Loucy (cell line): ENCODE measurements at regions not wholly inside any gene's neighbourhood (a gene's known extent, or its start where the extent isn't known, plus 50 kb on each side); places are given as distances from the start of the nearest gene placed in this dataset.

ENCODE experiments used
- H2AFZ ChIP-seq: fragments of 200-600 bp; sonication (generic); 2 replicates; pipeline ENCODE4 v1.6.0; 2016; ENCODE audit warnings: antibody characterized with exemption, mild to moderate bottlenecking, low read length, moderate library complexity
- H3F3A ChIP-seq: fragments of 200-600 bp; 2 replicates; pipeline ENCODE4 v1.6.0; 2016; ENCODE audit warnings: antibody characterized with exemption, low read depth, mild to moderate bottlenecking
- H3K27me3 ChIP-seq: fragments of 200-600 bp; sonication (generic); 2 replicates; pipeline ENCODE4 v1.6.1; 2014; ENCODE audit warnings: low read length, mild to moderate bottlenecking; ENCODE audit not compliant: insufficient read depth, poor library complexity, severe bottlenecking
- H3K36me3 ChIP-seq: fragments of 200-600 bp; sonication (generic); 2 replicates; pipeline ENCODE4 v1.6.1; 2016; ENCODE audit warnings: low read length; ENCODE audit not compliant: insufficient read depth
- H3K4me1 ChIP-seq: fragments of 200-600 bp; sonication (generic); 2 replicates; pipeline ENCODE4 v1.5.1; 2014; ENCODE audit warnings: low read length, mild to moderate bottlenecking; ENCODE audit not compliant: insufficient read depth, poor library complexity, severe bottlenecking
- H3K4me2 ChIP-seq: fragments of 200-600 bp; sonication (generic); 2 replicates; pipeline ENCODE4 v1.6.0; 2014; ENCODE audit warnings: antibody characterized with exemption, low read length, low read depth, mild to moderate bottlenecking; ENCODE audit not compliant: poor library complexity, severe bottlenecking
- H3K4me3 ChIP-seq: fragments of 200-600 bp; sonication (generic); 2 replicates; pipeline ENCODE4 v1.5.1; 2014; ENCODE audit warnings: low read length, mild to moderate bottlenecking, mixed read lengths; ENCODE audit not compliant: poor library complexity, severe bottlenecking
- H3K79me2 ChIP-seq: fragments of 200-600 bp; sonication (generic); 2 replicates; pipeline ENCODE4 v1.6.1; 2014; ENCODE audit warnings: low read length; ENCODE audit not compliant: insufficient read depth
- H3K9ac ChIP-seq: fragments of 200-600 bp; sonication (generic); 2 replicates; pipeline ENCODE4 v1.6.0; 2014; ENCODE audit warnings: mild to moderate bottlenecking, low read depth, low read length, moderate library complexity; ENCODE audit not compliant: poor library complexity, severe bottlenecking
- H3K9me2 ChIP-seq: fragments of 200-600 bp; sonication (generic); replicated peaks from 2 replicates; pipeline ENCODE4 v1.6.1; 2016; ENCODE audit warnings: low read depth, low read length, mixed read lengths
- H3K9me3 ChIP-seq: fragments of 200-600 bp; sonication (generic); 2 replicates; pipeline ENCODE4 v1.6.1; 2014; ENCODE audit warnings: mild to moderate bottlenecking, antibody characterized with exemption, low read length, low read depth; ENCODE audit not compliant: insufficient read depth
- H4K20me1 ChIP-seq: fragments of 200-600 bp; sonication (generic); 2 replicates; pipeline ENCODE4 v1.6.0; 2014; ENCODE audit warnings: antibody characterized with exemption, low read length, mild to moderate bottlenecking; ENCODE audit not compliant: insufficient read depth, poor library complexity, severe bottlenecking
- EZH2phosphoT487 ChIP-seq: fragments of 200-600 bp; IDR thresholded peaks from 2 replicates; pipeline ENCODE4 v1.6.1; 2018; ENCODE audit warnings: antibody characterized with exemption, mild to moderate bottlenecking, moderate library complexity, borderline replicate concordance
- TF ChIP-seq, protein P1 (sequence below): fragments of 200-600 bp; sonication (generic); conservative IDR thresholded peaks from 2 replicates; pipeline ENCODE4 v1.5.1; 2014; ENCODE audit warnings: mild to moderate bottlenecking, antibody characterized with exemption, low read length

DNA sequence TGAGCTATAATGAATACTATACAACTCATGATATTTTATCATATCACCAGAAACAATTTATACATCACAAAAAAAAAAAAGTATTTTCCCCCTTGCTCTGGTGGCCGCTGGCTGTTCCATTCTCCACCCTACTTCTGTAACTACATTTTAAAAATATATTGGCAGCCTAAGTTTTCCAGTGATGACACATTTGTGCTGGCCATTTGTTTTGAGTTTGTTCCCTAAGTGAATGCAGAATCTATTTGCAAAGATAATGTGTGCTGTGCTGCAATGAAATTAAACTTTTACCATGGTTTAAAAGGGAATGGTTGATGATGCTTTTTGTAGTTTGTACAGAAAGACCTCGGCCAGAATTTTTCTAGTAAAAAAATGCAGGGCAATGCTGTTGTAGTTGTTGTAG is 1092.8 kb downstream of the TMTC2 start:
- TF ChIP-seq, protein P1, sequence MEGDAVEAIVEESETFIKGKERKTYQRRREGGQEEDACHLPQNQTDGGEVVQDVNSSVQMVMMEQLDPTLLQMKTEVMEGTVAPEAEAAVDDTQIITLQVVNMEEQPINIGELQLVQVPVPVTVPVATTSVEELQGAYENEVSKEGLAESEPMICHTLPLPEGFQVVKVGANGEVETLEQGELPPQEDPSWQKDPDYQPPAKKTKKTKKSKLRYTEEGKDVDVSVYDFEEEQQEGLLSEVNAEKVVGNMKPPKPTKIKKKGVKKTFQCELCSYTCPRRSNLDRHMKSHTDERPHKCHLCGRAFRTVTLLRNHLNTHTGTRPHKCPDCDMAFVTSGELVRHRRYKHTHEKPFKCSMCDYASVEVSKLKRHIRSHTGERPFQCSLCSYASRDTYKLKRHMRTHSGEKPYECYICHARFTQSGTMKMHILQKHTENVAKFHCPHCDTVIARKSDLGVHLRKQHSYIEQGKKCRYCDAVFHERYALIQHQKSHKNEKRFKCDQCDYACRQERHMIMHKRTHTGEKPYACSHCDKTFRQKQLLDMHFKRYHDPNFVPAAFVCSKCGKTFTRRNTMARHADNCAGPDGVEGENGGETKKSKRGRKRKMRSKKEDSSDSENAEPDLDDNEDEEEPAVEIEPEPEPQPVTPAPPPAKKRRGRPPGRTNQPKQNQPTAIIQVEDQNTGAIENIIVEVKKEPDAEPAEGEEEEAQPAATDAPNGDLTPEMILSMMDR = no peak
- no peak for TF ChIP-seq EZH2phosphoT487

DNA sequence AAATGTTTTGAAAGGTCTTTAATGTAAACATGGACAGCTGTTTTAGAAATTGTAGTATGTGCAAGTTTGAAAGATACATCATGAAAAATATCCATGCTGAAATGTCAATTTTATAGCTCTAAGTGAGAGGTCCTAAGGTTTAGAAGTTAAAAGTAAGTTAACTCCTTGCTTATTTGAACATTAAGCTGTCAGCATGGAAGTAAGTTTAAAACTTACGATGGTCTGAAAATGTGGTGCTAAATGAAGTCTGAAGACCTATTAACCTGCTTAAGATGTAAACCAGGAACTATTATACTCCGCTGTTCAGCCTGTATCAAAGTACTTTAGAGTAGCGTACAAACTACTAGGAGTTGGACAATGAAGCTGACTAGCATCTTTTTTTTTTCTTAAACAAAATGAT is 1082.4 kb downstream of the TMTC2 start:
- H4K20me1 ChIP-seq = no peaks in the 10 kb centered on the region
- no peak overlapping the region for H2AFZ ChIP-seq
- no peak overlapping the region for H3K4me3 ChIP-seq
- H3K36me3 ChIP-seq = no peaks in the 10 kb centered on the region
- no peaks in the 10 kb centered on the region for H3K27me3 ChIP-seq
- H3K9me2 ChIP-seq = no peaks in the 10 kb centered on the region
- no peak overlapping the region for H3K9ac ChIP-seq
- TF ChIP-seq, protein P1 = no peak
- TF ChIP-seq EZH2phosphoT487 = no peak
- H3K4me2 ChIP-seq = no peak overlapping the region
- no peaks in the 10 kb centered on the region for H3K9me3 ChIP-seq
- H3K4me1 ChIP-seq = no peaks in the 10 kb centered on the region
- H3F3A ChIP-seq = no peaks in the 10 kb centered on the region
- H3K79me2 ChIP-seq = no peaks in the 10 kb centered on the region

More for the DNA sequence above, 1092.8 kb downstream of the TMTC2 start:
- Histone ChIP-seq H3K4me2 (no peak overlapping the region), H3K27me3 (no peaks in the 10 kb centered on the region), H3F3A (no peaks in the 10 kb centered on the region), H3K4me3 (no peak overlapping the region), H3K9ac (no peak overlapping the region), H2AFZ (no peak overlapping the region), H3K9me2 (no peaks in the 10 kb centered on the region), H3K4me1 (no peaks in the 10 kb centered on the region), H3K36me3 (no peaks in the 10 kb centered on the region), H3K79me2 (no peaks in the 10 kb centered on the region), H4K20me1 (no peaks in the 10 kb centered on the region), H3K9me3 (no peaks in the 10 kb centered on the region)

DNA sequence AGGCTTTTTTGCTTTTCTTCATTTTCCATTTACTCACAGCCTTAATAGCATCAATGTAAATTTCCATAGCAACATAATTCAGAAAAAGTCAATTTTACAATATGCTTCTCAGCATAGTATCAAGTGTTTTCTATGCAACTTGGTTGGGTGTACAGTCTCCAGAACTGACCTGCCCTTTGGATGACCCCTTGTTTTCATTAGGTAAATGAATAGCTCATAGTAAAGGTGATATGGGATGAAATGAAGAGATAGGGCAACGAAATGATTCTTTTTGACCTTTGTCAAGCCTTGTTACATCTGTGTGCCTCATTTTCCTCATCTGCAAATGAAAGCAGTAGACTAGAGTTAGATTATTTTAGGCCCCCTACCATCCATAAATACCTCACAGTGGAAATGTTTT is 1081.0 kb downstream of the TMTC2 start:
- Histone ChIP-seq H3F3A (no peaks in the 10 kb centered on the region), H3K9ac (no peak overlapping the region), H3K27me3 (no peaks in the 10 kb centered on the region), H3K4me1 (no peaks in the 10 kb centered on the region), H3K9me3 (no peaks in the 10 kb centered on the region), H3K4me2 (no peak overlapping the region), H2AFZ (no peak overlapping the region), H3K79me2 (no peaks in the 10 kb centered on the region), H3K9me2 (no peaks in the 10 kb centered on the region), H3K36me3 (no peaks in the 10 kb centered on the region), H3K4me3 (no peak overlapping the region), H4K20me1 (no peaks in the 10 kb centered on the region)
- TF ChIP-seq, protein P1 = no peak
- TF ChIP-seq EZH2phosphoT487 = no peak
